DOHH2 (cell line): ENCODE measurements at regions not wholly inside any gene's neighbourhood (a gene's known extent, or its start where the extent isn't known, plus 50 kb on each side); places are given as distances from the start of the nearest gene placed in this dataset.

Experiments
- H3F3A ChIP-seq: fragments of 200-600 bp; sonication (generic), shearing (Covaris generic); 2 replicates; pipeline ENCODE4 v1.6.0; 2016; ENCODE audit warnings: antibody characterized with exemption, mild to moderate bottlenecking; ENCODE audit not compliant: control insufficient read depth, insufficient read depth
- H3K27ac ChIP-seq: fragments of 200-600 bp; sonication (generic); 2 replicates; pipeline ENCODE4 v1.5.1; 2014; ENCODE audit warnings: low read depth, mild to moderate bottlenecking, low read length, moderate library complexity
- H3K27me3 ChIP-seq: fragments of 200-600 bp; sonication (generic); 2 replicates; pipeline ENCODE4 v1.6.1; 2014; ENCODE audit warnings: mild to moderate bottlenecking, low read length, mixed read lengths; ENCODE audit not compliant: control insufficient read depth
- H3K36me3 ChIP-seq: fragments of 200-600 bp; sonication (generic); 2 replicates; pipeline ENCODE4 v1.6.1; 2014; ENCODE audit warnings: mild to moderate bottlenecking, low read length, moderate library complexity, mixed read lengths; ENCODE audit not compliant: control insufficient read depth
- H3K4me1 ChIP-seq: fragments of 200-600 bp; sonication (generic); 2 replicates; pipeline ENCODE4 v1.6.1; 2014; ENCODE audit warnings: mild to moderate bottlenecking, low read length, mixed read lengths; ENCODE audit not compliant: control insufficient read depth
- H3K4me2 ChIP-seq: fragments of 200-600 bp; sonication (generic); 2 replicates; pipeline ENCODE4 v1.6.0; 2014; ENCODE audit warnings: mild to moderate bottlenecking, low read length, moderate library complexity
- H3K4me3 ChIP-seq: fragments of 200-600 bp; sonication (generic); 2 replicates; pipeline ENCODE4 v1.5.1; 2014; ENCODE audit warnings: mild to moderate bottlenecking, low read length, mixed read lengths
- H3K79me2 ChIP-seq: fragments of 200-600 bp; sonication (generic); 2 replicates; pipeline ENCODE4 v1.6.1; 2014; ENCODE audit warnings: mild to moderate bottlenecking, low read length, mixed read lengths; ENCODE audit not compliant: control insufficient read depth
- H3K9me2 ChIP-seq: fragments of 200-600 bp; sonication (generic); replicated peaks from 2 replicates; pipeline ENCODE4 v1.6.1; 2014; ENCODE audit warnings: mild to moderate bottlenecking, low read length, mixed read lengths; ENCODE audit not compliant: control insufficient read depth
- H3K9me3 ChIP-seq: fragments of 200-600 bp; sonication (generic); 2 replicates; pipeline ENCODE4 v1.6.1; 2014; ENCODE audit warnings: antibody characterized with exemption, low read length, mixed read lengths; ENCODE audit not compliant: control insufficient read depth, insufficient read depth
- H4K20me1 ChIP-seq: fragments of 200-600 bp; sonication (generic); 2 replicates; pipeline ENCODE4 v1.6.0; 2014; ENCODE audit warnings: low read depth, mild to moderate bottlenecking, antibody characterized with exemption, low read length, moderate library complexity; ENCODE audit not compliant: control insufficient read depth, insufficient read depth
- CTCF ChIP-seq: fragments of 200-600 bp; sonication (generic); IDR thresholded peaks from one replicate; pipeline ENCODE4 v1.5.1; 2014; ENCODE audit warnings: antibody characterized with exemption, mild to moderate bottlenecking, low read depth, low read length; ENCODE audit not compliant: poor library complexity, severe bottlenecking
- EZH2phosphoT487 ChIP-seq: fragments of 200-600 bp; sonication (generic); IDR thresholded peaks from 2 replicates; pipeline ENCODE4 v1.6.1; 2017; ENCODE audit warnings: borderline replicate concordance, mild to moderate bottlenecking, antibody characterized with exemption, low read length, moderate library complexity, mixed read lengths

DNA sequence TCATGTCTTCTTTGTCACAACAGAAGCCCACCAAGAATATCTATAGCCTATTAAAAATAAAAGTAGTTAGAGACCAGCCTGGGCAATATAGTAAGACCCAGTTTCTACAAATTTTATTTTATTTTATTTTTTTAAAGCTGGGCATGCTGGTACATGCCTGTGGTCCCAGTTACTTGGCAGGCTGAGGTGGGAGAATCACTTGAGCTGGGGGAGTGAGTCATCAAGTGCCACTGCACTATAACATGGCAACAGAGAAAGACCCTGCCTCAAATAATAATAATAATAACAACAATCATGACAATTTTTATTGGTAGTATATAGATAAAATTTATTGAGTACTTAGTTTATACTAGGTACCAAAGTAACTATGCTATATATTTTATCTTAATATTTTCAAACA lies 93.0 kb upstream of the NPFFR2 start:
- H3K27me3 ChIP-seq, result no peaks in the 10 kb centered on the region
- H3K4me1 ChIP-seq, result no peaks in the 10 kb centered on the region
- H3K4me3 ChIP-seq, result no peak overlapping the region
- no peaks in the 10 kb centered on the region for H3F3A ChIP-seq
- TF ChIP-seq EZH2phosphoT487 (no peak), CTCF (no peak)
- no peaks in the 10 kb centered on the region for H3K36me3 ChIP-seq
- H3K27ac ChIP-seq, result no peak overlapping the region
- H3K9me2 ChIP-seq, result no peaks in the 10 kb centered on the region
- no peaks in the 10 kb centered on the region for H3K9me3 ChIP-seq
- no peaks in the 10 kb centered on the region for H3K79me2 ChIP-seq
- no peak overlapping the region for H3K4me2 ChIP-seq
- no peaks in the 10 kb centered on the region for H4K20me1 ChIP-seq

DNA sequence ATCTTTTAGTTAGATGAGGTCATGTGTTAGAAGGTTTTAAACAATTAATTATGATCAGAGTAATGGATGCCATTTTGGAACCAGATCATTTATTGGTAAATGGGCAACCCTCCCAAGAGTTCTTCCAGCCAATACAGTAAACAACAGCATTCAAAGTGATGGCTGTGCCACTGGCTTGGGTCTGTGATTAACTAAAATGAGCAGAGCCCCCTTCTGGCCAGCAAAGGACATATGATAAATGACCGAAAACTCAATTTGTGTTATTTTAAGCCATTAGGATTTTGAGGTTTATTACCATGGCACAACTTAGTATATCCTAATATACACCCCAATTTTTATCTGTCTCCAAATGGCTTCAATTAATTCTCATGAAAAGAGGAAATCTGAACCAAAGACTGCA lies 90.8 kb upstream of the NPFFR2 start:
- Histone ChIP-seq H3K79me2 (no peaks in the 10 kb centered on the region), H3K4me2 (no peak overlapping the region), H3K27ac (no peak overlapping the region), H3K27me3 (no peaks in the 10 kb centered on the region), H3K9me2 (no peaks in the 10 kb centered on the region), H3K9me3 (no peaks in the 10 kb centered on the region), H4K20me1 (no peaks in the 10 kb centered on the region), H3K4me1 (no peaks in the 10 kb centered on the region), H3K36me3 (no peaks in the 10 kb centered on the region), H3F3A (no peaks in the 10 kb centered on the region), H3K4me3 (no peak overlapping the region)
- TF ChIP-seq EZH2phosphoT487 (no peak), CTCF (peak; percentile 53)

GRCh38 chr4:71944956-71945355 lies 86.8 kb upstream of the NPFFR2 start:
- Histone ChIP-seq H3K27me3 (no peaks in the 10 kb centered on the region), H3K36me3 (no peaks in the 10 kb centered on the region), H3K27ac (no peak overlapping the region), H3K9me2 (no peaks in the 10 kb centered on the region), H3F3A (no peaks in the 10 kb centered on the region), H3K4me2 (no peak overlapping the region), H3K9me3 (no peaks in the 10 kb centered on the region), H3K79me2 (no peaks in the 10 kb centered on the region), H3K4me1 (no peaks in the 10 kb centered on the region), H4K20me1 (no peaks in the 10 kb centered on the region), H3K4me3 (no peak overlapping the region)
- TF ChIP-seq CTCF (no peak), EZH2phosphoT487 (no peak)

GRCh38 chr4:71945791-71946190 lies 86.0 kb upstream of the NPFFR2 start:
- Histone ChIP-seq H3K4me2 (no peak overlapping the region), H3K4me1 (no peaks in the 10 kb centered on the region), H3K27ac (no peak overlapping the region), H3K9me3 (no peaks in the 10 kb centered on the region), H3K79me2 (no peaks in the 10 kb centered on the region), H3K4me3 (no peak overlapping the region), H3K9me2 (no peaks in the 10 kb centered on the region), H3K27me3 (no peaks in the 10 kb centered on the region), H4K20me1 (no peaks in the 10 kb centered on the region), H3F3A (no peaks in the 10 kb centered on the region), H3K36me3 (no peaks in the 10 kb centered on the region)
- TF ChIP-seq EZH2phosphoT487 (no peak), CTCF (no peak)
